Stimulated activated CD4-positive, alpha-beta T cell treated with anti-CD3 and anti-CD28 coated beads, Interleukin-4, amount 100 ng/mL, for 4 hours (primary cell): ENCODE measurements at regions not wholly inside any gene's neighbourhood (a gene's known extent, or its start where the extent isn't known, plus 50 kb on each side); places are given as distances from the start of the nearest gene placed in this dataset.

Experiments used
- DNase-seq, 2 experiments: peaks; one replicate each; pipeline ENCODE4 v3.0.0-alpha.2; 2020

GRCh38 chr18:24949908-24950307 is 402.1 kb downstream of the ZNF521 start:
- no peak for DNase-seq

- DNase-seq: no peak
Observed at GRCh38 chr18:24954341-24954740, 397.6 kb downstream of the ZNF521 start.

GRCh38 chr18:24958001-24958400 is 394.0 kb downstream of the ZNF521 start:
- no peak for DNase-seq

- no peak for DNase-seq
Observed at GRCh38 chr18:24959051-24959476, 392.9 kb downstream of the ZNF521 start.

- no peak for DNase-seq
Observed at GRCh38 chr18:24964216-24964615, 387.8 kb downstream of the ZNF521 start.

GRCh38 chr18:24968238-24968775 is 383.7 kb downstream of the ZNF521 start:
- no peak for DNase-seq

GRCh38 chr18:24972577-24972976 is 379.4 kb downstream of the ZNF521 start:
- no peak for DNase-seq

GRCh38 chr18:24974431-24974830 is 377.5 kb downstream of the ZNF521 start:
- no peak for DNase-seq

- no peak for DNase-seq
Observed at GRCh38 chr18:24975496-24976372, 376.2 kb downstream of the ZNF521 start.

- no peak for DNase-seq
Observed at GRCh38 chr18:24976502-24976901, 375.5 kb downstream of the ZNF521 start.

- no peak for DNase-seq
Observed at GRCh38 chr18:24979235-24979634, 372.7 kb downstream of the ZNF521 start.

GRCh38 chr18:24982831-24983230 is 369.1 kb downstream of the ZNF521 start:
- DNase-seq: no peak

- DNase-seq: no peak
Observed at GRCh38 chr18:24983566-24984139, 368.3 kb downstream of the ZNF521 start.

- DNase-seq: no peak
Observed at GRCh38 chr18:24985586-24985985, 366.4 kb downstream of the ZNF521 start.

- no peak for DNase-seq
Observed at GRCh38 chr18:24986666-24987302, 365.2 kb downstream of the ZNF521 start.

GRCh38 chr18:24987303-24988252 is 364.4 kb downstream of the ZNF521 start:
- DNase-seq: no peak

GRCh38 chr18:24988253-24988840 is 363.6 kb downstream of the ZNF521 start:
- no peak for DNase-seq

GRCh38 chr18:24989760-24990593 is 362.0 kb downstream of the ZNF521 start:
- DNase-seq: no peak

- no peak for DNase-seq
Observed at GRCh38 chr18:24990671-24991134, 361.3 kb downstream of the ZNF521 start.

GRCh38 chr18:24991141-24992060 is 360.6 kb downstream of the ZNF521 start:
- no peak for DNase-seq
